IMR-90 (cell line): ENCODE measurements at regions not wholly inside any gene's neighbourhood (a gene's known extent, or its start where the extent isn't known, plus 50 kb on each side); places are given as distances from the start of the nearest gene placed in this dataset.

Source experiments
- ATAC-seq: fragments of 200-7000 bp; cut with Tn5 transposase; 2 replicates; pipeline ENCODE4 v1.9.1; 2020; ENCODE audit warnings: low read depth, mild to moderate bottlenecking, moderate library complexity
- BruUV-seq: library from RNA; stranded (reverse); fragments of 400-500 nt; replicated peaks from 2 replicates; lab custom pipeline; 2021; lab: Mats Ljungman, UMichigan
- CTCF ChIA-PET: fragments of 300-600 bp; formaldehyde crosslinking; extraction: SDS; loops from one replicate; lab custom pipeline; 2021; ENCODE audit warnings: antibody characterized with exemption; lab: Yijun Ruan, JAX
- POLR2A ChIA-PET: fragments of 300-600 bp; sonication (Branson Sonifier 250); formaldehyde crosslinking; loops from one replicate; lab custom pipeline; 2022; ENCODE audit warnings: antibody characterized with exemption; ENCODE audit not compliant: unreplicated experiment; lab: Charles Lee
- DNase-seq: peaks from one replicate; pipeline ENCODE4 v3.0.0; 2013
- H2AFZ ChIP-seq: replicated peaks from 2 replicates; pipeline ENCODE3; 2013; ENCODE audit warnings: low read length, mild to moderate bottlenecking; ENCODE audit not compliant: poor library complexity
- H2AK5ac ChIP-seq: 2 replicates; pipeline ENCODE4 v1.6.1; 2013; ENCODE audit warnings: low read depth, low read length, inconsistent platforms
- H2AK9ac ChIP-seq: replicated peaks from 2 replicates; pipeline ENCODE3; 2013; ENCODE audit warnings: mild to moderate bottlenecking, low read depth, low read length, moderate library complexity; ENCODE audit not compliant: poor library complexity
- H2BK120ac ChIP-seq: 2 replicates; pipeline ENCODE4 v1.6.1; 2013; ENCODE audit warnings: low read depth, low read length, inconsistent platforms
- H2BK15ac ChIP-seq: 3 replicates; pipeline ENCODE4 v1.6.1; 2013; ENCODE audit warnings: low read depth, low read length, inconsistent platforms
- H2BK20ac ChIP-seq: 2 replicates; pipeline ENCODE4 v1.6.1; 2013; ENCODE audit warnings: low read depth, mild to moderate bottlenecking, inconsistent platforms, low read length, moderate library complexity
- H2BK5ac ChIP-seq: 2 replicates; pipeline ENCODE4 v1.6.1; 2013; ENCODE audit warnings: mild to moderate bottlenecking, low read depth, low read length, inconsistent platforms; ENCODE audit not compliant: poor library complexity, severe bottlenecking
- H3K14ac ChIP-seq: replicated peaks from 2 replicates; pipeline ENCODE4 v1.6.1; 2013; ENCODE audit warnings: low read depth, low read length, inconsistent platforms
- H3K18ac ChIP-seq: 2 replicates; pipeline ENCODE4 v1.6.1; 2013; ENCODE audit warnings: low read depth, low read length, control low read depth
- H3K23ac ChIP-seq: 2 replicates; pipeline ENCODE4 v1.6.1; 2013; ENCODE audit warnings: low read depth, low read length, inconsistent platforms
- H3K27ac ChIP-seq: 2 replicates; pipeline ENCODE4 v1.5.1; 2013; ENCODE audit warnings: mild to moderate bottlenecking, control low read depth, low read length; ENCODE audit not compliant: insufficient read depth
- H3K27me3 ChIP-seq: 2 replicates; pipeline ENCODE4 v1.6.1; 2013; ENCODE audit warnings: low read length; ENCODE audit not compliant: control insufficient read depth, insufficient read depth
- H3K36me3 ChIP-seq: 2 replicates; pipeline ENCODE4 v1.6.1; 2013; ENCODE audit warnings: low read length, mixed read lengths; ENCODE audit not compliant: control insufficient read depth, insufficient read depth
- H3K4ac ChIP-seq: 2 replicates; pipeline ENCODE4 v1.6.1; 2013; ENCODE audit warnings: low read depth, low read length, inconsistent platforms
- H3K4me1 ChIP-seq: 2 replicates; pipeline ENCODE4 v1.6.1; 2013; ENCODE audit warnings: low read length, mixed read lengths; ENCODE audit not compliant: control insufficient read depth, insufficient read depth
- H3K4me2 ChIP-seq: 2 replicates; pipeline ENCODE4 v1.6.1; 2013; ENCODE audit warnings: low read depth, mild to moderate bottlenecking, control low read depth, low read length, moderate library complexity
- H3K4me3 ChIP-seq: 2 replicates; pipeline ENCODE4 v1.5.1; 2013; ENCODE audit warnings: low read depth, mild to moderate bottlenecking, control low read depth, low read length, moderate library complexity; ENCODE audit not compliant: insufficient read depth
- H3K56ac ChIP-seq: 2 replicates; pipeline ENCODE4 v1.6.1; 2013; ENCODE audit warnings: low read length, inconsistent platforms; ENCODE audit not compliant: insufficient read depth; ENCODE audit errors: extremely low read depth
- H3K79me1 ChIP-seq, 2 experiments: 2 replicates each; pipeline ENCODE4 v1.6.1; 2013; ENCODE audit warnings: low read length in 2 of 2, inconsistent platforms in 1 of 2, low read depth in 1 of 2
- H3K9ac ChIP-seq: 2 replicates; pipeline ENCODE4 v1.6.1; 2013; ENCODE audit warnings: low read depth, low read length, control low read depth
- H3K9me1 ChIP-seq: 2 replicates; pipeline ENCODE4 v1.6.1; 2013; ENCODE audit warnings: low read length, inconsistent platforms; ENCODE audit not compliant: insufficient read depth
- H3K9me3 ChIP-seq: 2 replicates; pipeline ENCODE4 v1.6.1; 2013; ENCODE audit warnings: low read length; ENCODE audit not compliant: control insufficient read depth, insufficient read depth
- H4K20me1 ChIP-seq: 2 replicates; pipeline ENCODE4 v1.6.1; 2013; ENCODE audit warnings: low read length, inconsistent platforms; ENCODE audit not compliant: insufficient read depth
- H4K5ac ChIP-seq: 2 replicates; pipeline ENCODE4 v1.6.1; 2013; ENCODE audit warnings: mild to moderate bottlenecking, low read depth, low read length, control low read depth
- H4K8ac ChIP-seq, 2 experiments: 2 replicates each; pipeline ENCODE4 v1.6.1; 2013; ENCODE audit warnings: low read depth in 2 of 2, low read length in 2 of 2, control low read depth in 1 of 2, inconsistent platforms in 1 of 2
- H4K91ac ChIP-seq: 2 replicates; pipeline ENCODE4 v1.6.1; 2013; ENCODE audit warnings: low read depth, low read length, inconsistent platforms; ENCODE audit not compliant: insufficient read depth
- BHLHE40 ChIP-seq: fragments of 150-350 bp; IDR thresholded peaks from 2 replicates; pipeline ENCODE4 v1.6.1; 2016; ENCODE audit warnings: mild to moderate bottlenecking, low read depth, low read length
- CEBPB ChIP-seq: IDR thresholded peaks from 2 replicates; pipeline ENCODE4 v1.6.1; 2012; ENCODE audit warnings: low read depth, low read length, improper control_type of control experiment
- CHD1 ChIP-seq: IDR thresholded peaks from 2 replicates; pipeline ENCODE4 v1.6.1; 2012; ENCODE audit warnings: low read depth, low read length, improper control_type of control experiment
- CTCF ChIP-seq: conservative IDR thresholded peaks from 2 replicates; pipeline ENCODE4 v1.5.1; 2012; ENCODE audit warnings: mild to moderate bottlenecking, low read depth, low read length, improper control_type of control experiment
- ELK1 ChIP-seq: fragments of 150-350 bp; IDR thresholded peaks from 2 replicates; pipeline ENCODE4 v1.6.1; 2016; ENCODE audit warnings: low read depth, mild to moderate bottlenecking, low read length, moderate library complexity, borderline replicate concordance
- FOS ChIP-seq: fragments of 150-350 bp; IDR thresholded peaks from 2 replicates; pipeline ENCODE4 v1.6.1; 2016; ENCODE audit warnings: low read depth, low read length
- MAFK ChIP-seq: IDR thresholded peaks from 2 replicates; pipeline ENCODE4 v1.6.1; 2012; ENCODE audit warnings: low read depth, low read length, improper control_type of control experiment
- MAZ ChIP-seq: IDR thresholded peaks from 2 replicates; pipeline ENCODE4 v1.6.1; 2012; ENCODE audit warnings: low read depth, mild to moderate bottlenecking, low read length, improper control_type of control experiment, moderate library complexity, borderline replicate concordance
- MXI1 ChIP-seq: IDR thresholded peaks from 2 replicates; pipeline ENCODE4 v1.6.1; 2012; ENCODE audit warnings: low read depth, mild to moderate bottlenecking, low read length, moderate library complexity, borderline replicate concordance
- NFE2L2 ChIP-seq: fragments of 150-350 bp; IDR thresholded peaks from 2 replicates; pipeline ENCODE4 v1.6.1; 2016; ENCODE audit warnings: low read depth, mild to moderate bottlenecking, low read length
- POLR2A ChIP-seq: IDR thresholded peaks from 2 replicates; pipeline ENCODE4 v1.6.1; 2012; ENCODE audit warnings: mild to moderate bottlenecking, low read depth, low read length
- RAD21 ChIP-seq: IDR thresholded peaks from 2 replicates; pipeline ENCODE4 v1.6.1; 2012; ENCODE audit warnings: low read length, improper control_type of control experiment
- RCOR1 ChIP-seq: IDR thresholded peaks from 2 replicates; pipeline ENCODE4 v1.6.1; 2012; ENCODE audit warnings: mild to moderate bottlenecking, low read length, improper control_type of control experiment; ENCODE audit not compliant: insufficient replicate concordance
- RFX5 ChIP-seq: IDR thresholded peaks from 2 replicates; pipeline ENCODE4 v1.8.0; 2012; ENCODE audit warnings: low read depth, mild to moderate bottlenecking, low read length, moderate library complexity
- SMC3 ChIP-seq: fragments of 150-350 bp; IDR thresholded peaks from 2 replicates; pipeline ENCODE4 v1.6.1; 2016; ENCODE audit warnings: low read depth, mild to moderate bottlenecking, antibody characterized with exemption, low read length, moderate library complexity
- USF2 ChIP-seq: fragments of 150-350 bp; IDR thresholded peaks from 2 replicates; pipeline ENCODE4 v1.6.1; 2017; ENCODE audit warnings: mild to moderate bottlenecking, antibody characterized with exemption, low read length, low read depth
- WGBS, 2 experiments: methylation state at CpG; one replicate each; pipeline versions ENCODE4 v1.1.5 to v1.1.7; 2013; ENCODE audit warnings: missing lambda C conversion rate in 2 of 2; ENCODE audit not compliant: insufficient read length in 1 of 2; ENCODE audit errors: extremely low coverage in 2 of 2; 5-methylcytosine and 5-hydroxymethylcytosine counted together
- dilution Hi-C: fragments of 300-500 bp; cut with HindIII; formaldehyde crosslinking; loops from one replicate; pipeline ENCODE4 v1.14.3; 2018; ENCODE audit warnings: low sequenced_read_pairs; ENCODE audit not compliant: unreplicated experiment
- in situ Hi-C: fragments of 300-500 bp; cut with MboI; formaldehyde crosslinking; loops from 3 replicates; pipeline ENCODE4 v1.14.3; 2019; ENCODE audit warnings: low sequenced_read_pairs, inconsistent platforms, mixed read lengths
- intact Hi-C: fragments of 100-400 bp; cut with micrococcal nuclease; formaldehyde crosslinking; loops from 2 replicates; pipeline ENCODE4 v1.10.0; 2022

GRCh38 chr4:67051000-67051789, 494.1 kb downstream of the CENPC start:
- DNase-seq (no peak), ATAC-seq (no peak)
- in situ Hi-C loops, result no loop called here
- no peak overlapping the region for H3K4me3 ChIP-seq
- H3K56ac ChIP-seq, result no peak overlapping the region
- CTCF ChIA-PET, result no interaction called here
- no TSS peak for BruUV-seq
- H2BK20ac ChIP-seq, result no peak overlapping the region
- no peaks in the 10 kb centered on the region for H3K9me1 ChIP-seq
- no peak overlapping the region for H3K23ac ChIP-seq
- no peak overlapping the region for H3K27ac ChIP-seq
- H3K9ac ChIP-seq, result no peak overlapping the region
- intact Hi-C loops, result no loop called here
- no peak overlapping the region for H2BK120ac ChIP-seq
- no peak for TF ChIP-seq RAD21
- no peak for TF ChIP-seq SMC3
- TF ChIP-seq NFE2L2, result no peak
- TF ChIP-seq POLR2A, result no peak
- no peak for TF ChIP-seq CHD1
- TF ChIP-seq RFX5, result no peak
- no peak for TF ChIP-seq MAFK
- no peak for TF ChIP-seq MAZ
- no peak for TF ChIP-seq FOS
- no peak for TF ChIP-seq MXI1
- no peak for TF ChIP-seq RCOR1
- no peak for TF ChIP-seq CEBPB
- no peak for TF ChIP-seq CTCF
- TF ChIP-seq USF2, result no peak
- no peak for TF ChIP-seq ELK1
- TF ChIP-seq BHLHE40, result no peak
- peaks cover 4% of the 10 kb centered on the region; the same call in 1 of the 2 replicates for H3K9me3 ChIP-seq
- WGBS, 2 experiments, result 14% methylated on average over 1 of the region's 4 CpGs; no CpG with 5 or more reads in 1 of the 2 experiments
- POLR2A ChIA-PET, result no interaction called here
- no peak overlapping the region for H2AFZ ChIP-seq
- H2AK9ac ChIP-seq, result no peak overlapping the region
- H4K91ac ChIP-seq, result no peak overlapping the region
- no peak overlapping the region for H3K4me2 ChIP-seq
- H2AK5ac ChIP-seq, result no peak overlapping the region
- no peak overlapping the region for H3K4ac ChIP-seq
- H4K20me1 ChIP-seq, result no peaks in the 10 kb centered on the region
- no peak overlapping the region for H3K18ac ChIP-seq
- dilution Hi-C loops, result no loop called here
- no peaks in the 10 kb centered on the region for H3K79me1 ChIP-seq
- no peaks in the 10 kb centered on the region for H3K27me3 ChIP-seq
- no peak overlapping the region for H2BK5ac ChIP-seq
- no peaks in the 10 kb centered on the region for H3K4me1 ChIP-seq
- no peak overlapping the region for H4K8ac ChIP-seq
- H2BK15ac ChIP-seq, result no peak overlapping the region
- H4K5ac ChIP-seq, result no peak overlapping the region
- H3K36me3 ChIP-seq, result no peaks in the 10 kb centered on the region
- H3K14ac ChIP-seq, result no peak overlapping the region
